K562 (cell line): ENCODE measurements at regions not wholly inside any gene's neighbourhood (a gene's known extent, or its start where the extent isn't known, plus 50 kb on each side); places are given as distances from the start of the nearest gene placed in this dataset.

Source experiments
- ATAC-seq: fragments of 200-7000 bp; cut with Tn5 transposase; 3 replicates; pipeline ENCODE4 v1.9.1; 2020; ENCODE audit warnings: moderate library complexity
- BruUV-seq: library from RNA; stranded (reverse); fragments of 400-500 nt; replicated peaks from 2 replicates; lab custom pipeline; 2021; lab: Mats Ljungman, UMichigan
- CTCF ChIA-PET: fragments of 300-600 bp; formaldehyde crosslinking; extraction: SDS; loops from one replicate; lab custom pipeline; 2021; ENCODE audit warnings: low intra/inter-chr PET ratio; lab: Yijun Ruan, JAX
- POLR2A ChIA-PET: fragments of 300-600, 350-650 bp; sonication (Branson Sonifier 250); formaldehyde crosslinking; extraction: SDS; loops from one replicate; lab custom pipeline; 2021; ENCODE audit warnings: antibody characterized with exemption, inconsistent platforms; lab: Yijun Ruan, JAX
- DNase-seq, 4 experiments: peaks; one replicate each; pipeline versions ENCODE4 v3.0.0 to v3.0.0-alpha.2; 2011 to 2018; ENCODE audit warnings: low spot score in 3 of 4, mixed read lengths in 3 of 4; ENCODE audit errors: extremely low read depth in 1 of 4
- FAIRE-seq: peaks from 2 replicates; lab custom pipeline; 2011; peaks lifted over from hg19 to GRCh38; lab: Jason Lieb, UNC
- H2AFZ ChIP-seq: 2 replicates; pipeline ENCODE4 v1.6.0; 2011; ENCODE audit warnings: low read depth, low read length, control low read depth, inconsistent platforms
- H3K27ac ChIP-seq: fragments of 200-600 bp; 3 replicates; pipeline ENCODE4 v1.8.0; 2011; ENCODE audit warnings: low read depth, mild to moderate bottlenecking, control low read depth, inconsistent platforms, low read length, moderate library complexity, mixed read lengths; ENCODE audit errors: extremely low read depth
- H3K27me3 ChIP-seq, 2 experiments: fragments of 300-600 bp in 1 of 2; 2 replicates in 1 of 2; 3 replicates in 1 of 2; pipeline versions ENCODE4 v1.6.0 to v1.8.0; 2011; ENCODE audit warnings: inconsistent platforms in 2 of 2, low read length in 2 of 2, mild to moderate bottlenecking in 1 of 2, mixed read lengths in 1 of 2, moderate library complexity in 1 of 2; ENCODE audit not compliant: control insufficient read depth in 2 of 2, insufficient read depth in 2 of 2
- H3K36me3 ChIP-seq: fragments of 300-600 bp; 3 replicates; pipeline ENCODE4 v1.8.0; 2011; ENCODE audit warnings: mild to moderate bottlenecking, low read length, inconsistent platforms; ENCODE audit not compliant: control insufficient read depth, insufficient read depth
- H3K4me1 ChIP-seq, 2 experiments: fragments of 200-600 bp in 1 of 2; replicated peaks in 1 of 2; 2 replicates in 1 of 2; 3 replicates in 1 of 2; pipeline versions ENCODE4 v1.5.1 to v1.8.0; 2011; ENCODE audit warnings: inconsistent platforms in 2 of 2, low read length in 2 of 2, mild to moderate bottlenecking in 1 of 2, mixed read lengths in 1 of 2, moderate library complexity in 1 of 2; ENCODE audit not compliant: control insufficient read depth in 2 of 2, insufficient read depth in 2 of 2
- H3K4me2 ChIP-seq: 2 replicates; pipeline ENCODE4 v1.6.1; 2011; ENCODE audit warnings: low read length, control low read depth, inconsistent platforms, mixed read lengths; ENCODE audit not compliant: insufficient read depth
- H3K4me3 ChIP-seq: fragments of 200-600 bp; sonication (generic), shearing (Covaris generic); 2 replicates; pipeline ENCODE4 v1.5.1; 2016; ENCODE audit warnings: control low read depth, inconsistent platforms
- H3K79me2 ChIP-seq: fragments of 200-600 bp; 3 replicates; pipeline ENCODE4 v1.8.0; 2011; ENCODE audit warnings: low read length, inconsistent platforms; ENCODE audit not compliant: control insufficient read depth, insufficient read depth
- H3K9ac ChIP-seq, 2 experiments: 2 replicates each; pipeline versions ENCODE4 v1.6.0 to v1.6.1; 2011; ENCODE audit warnings: low read depth in 2 of 2, low read length in 2 of 2, control low read depth in 1 of 2, inconsistent platforms in 1 of 2, mild to moderate bottlenecking in 1 of 2, mixed read lengths in 1 of 2; ENCODE audit not compliant: insufficient read depth in 1 of 2
- H3K9me1 ChIP-seq: one replicate; pipeline ENCODE4 v1.6.0; 2011; ENCODE audit warnings: inconsistent platforms, mild to moderate bottlenecking, low read length, moderate library complexity; ENCODE audit not compliant: control insufficient read depth, insufficient read depth
- H3K9me3 ChIP-seq: replicated peaks from 2 replicates; pipeline ENCODE4 v1.5.1; 2011; ENCODE audit warnings: low read depth, low read length, inconsistent platforms; ENCODE audit not compliant: control insufficient read depth, insufficient read depth
- H4K20me1 ChIP-seq: replicated peaks from 2 replicates; pipeline ENCODE4 v1.6.1; 2011; ENCODE audit warnings: low read length, inconsistent platforms, mixed read lengths; ENCODE audit not compliant: control insufficient read depth, insufficient read depth
- SOX6 ChIP-seq: fragments of 450-650 bp; IDR thresholded peaks from 2 replicates; pipeline ENCODE4 v1.6.1; 2014; ENCODE audit warnings: mild to moderate bottlenecking
- TAF7 ChIP-seq: fragments of 450-650 bp; IDR thresholded peaks from 2 replicates; pipeline ENCODE4 v1.6.1; 2016; ENCODE audit warnings: missing genetic modification characterization, missing compliant biosample characterization
- TGIF2 ChIP-seq: sonication (generic); formaldehyde crosslinking; IDR thresholded peaks from 2 replicates; pipeline ENCODE4 v1.8.1; 2022; ENCODE audit warnings: mild to moderate bottlenecking, missing genetic modification reagents, moderate library complexity
- ZNF224 ChIP-seq: sonication (generic); formaldehyde crosslinking; IDR thresholded peaks from 2 replicates; pipeline ENCODE4 v1.8.0; 2022; ENCODE audit warnings: mild to moderate bottlenecking, missing genetic modification reagents
- WGBS: fragments of 100-300 bp; shearing (Covaris generic); methylation state at CpG from one replicate; pipeline ENCODE4 v1.1.6; 2016; ENCODE audit warnings: low coverage, mixed read lengths; ENCODE audit not compliant: insufficient coverage; ENCODE audit errors: missing lambda C conversion rate; 5-methylcytosine and 5-hydroxymethylcytosine counted together
- in situ Hi-C: fragments of 300-500 bp; cut with MboI; formaldehyde crosslinking; loops from 4 replicates; pipeline ENCODE4 v1.15.0; 2018; ENCODE audit warnings: inconsistent platforms, mixed read lengths
- intact Hi-C: fragments of 100-400 bp; cut with micrococcal nuclease; formaldehyde crosslinking; loops from 2 replicates; pipeline ENCODE4 v1.14.2; 2022
- TF ChIP-seq, protein P1 (sequence below): sonication (generic); formaldehyde crosslinking; IDR thresholded peaks from 2 replicates; pipeline ENCODE4 v1.8.0; 2022; ENCODE audit warnings: mild to moderate bottlenecking, low read depth, missing genetic modification reagents
- TF ChIP-seq, protein P2 (sequence below): sonication (generic); formaldehyde crosslinking; IDR thresholded peaks from 2 replicates; pipeline ENCODE4 v1.5.0; 2020; ENCODE audit warnings: missing genetic modification reagents
- TF ChIP-seq, protein P3 (sequence below): fragments of 250-450 bp; sonication (Bioruptor Pico); IDR thresholded peaks from 2 replicates; pipeline ENCODE4 v1.4.0; 2020; ENCODE audit warnings: mild to moderate bottlenecking, moderate library complexity
- TF ChIP-seq, protein P4 (sequence below): fragments of 200-800 bp; sonication (Bioruptor generic); IDR thresholded peaks from 2 replicates; pipeline ENCODE4 v1.6.1; 2016; ENCODE audit warnings: missing genetic modification characterization, missing compliant biosample characterization
- TF ChIP-seq, protein P5 (sequence below): sonication (generic); formaldehyde crosslinking; IDR thresholded peaks from 2 replicates; pipeline ENCODE4 v1.8.0; 2022; ENCODE audit warnings: mild to moderate bottlenecking, missing genetic modification reagents

DNA sequence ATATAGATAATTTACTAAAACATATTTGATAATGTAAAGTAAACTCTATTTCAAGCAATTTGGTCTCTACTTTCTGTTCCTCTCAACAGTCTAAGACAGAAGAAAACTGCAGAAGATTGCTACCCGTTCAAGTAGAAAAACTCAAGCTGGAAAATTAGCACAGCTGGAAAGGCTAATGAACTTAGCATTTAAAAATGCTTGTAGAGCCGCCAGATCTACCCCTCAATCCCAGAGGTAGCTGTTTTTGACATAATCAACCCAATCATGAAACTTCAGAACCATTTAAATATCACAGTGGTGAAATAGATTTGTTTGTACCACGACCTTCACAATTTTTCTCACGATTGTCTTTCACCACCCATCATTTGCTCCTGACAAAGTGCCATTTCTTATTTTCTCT lies 479.5 kb downstream of the SPRY1 start:
- H4K20me1 ChIP-seq: no peaks in the 10 kb centered on the region
- H2AFZ ChIP-seq: no peak overlapping the region
- 0% methylated on average over 4 of the region's 4 CpGs for WGBS
- H3K9me3 ChIP-seq: no peaks in the 10 kb centered on the region
- in situ Hi-C loops: no loop called here
- H3K9ac ChIP-seq: no peak overlapping the region
- H3K27ac ChIP-seq: no peak overlapping the region
- BruUV-seq: no TSS peak
- FAIRE-seq: no peak
- intact Hi-C loops: no loop called here
- DNase-seq: no peak
- H3K4me1 ChIP-seq: no peaks in the 10 kb centered on the region
- ChIA-PET POLR2A (interaction anchor here (1.0 kb wide), 1 partner anchor 31 kb away, joined by 3 read pairs; no protein-coding TSS in a partner anchor), CTCF (no interaction called here)
- H3K4me2 ChIP-seq: no peak overlapping the region
- H3K4me3 ChIP-seq: no peak overlapping the region
- no peaks in the 10 kb centered on the region for H3K9me1 ChIP-seq
- no peaks in the 10 kb centered on the region for H3K79me2 ChIP-seq
- H3K27me3 ChIP-seq: no peaks in the 10 kb centered on the region
- no peak for ATAC-seq
- H3K36me3 ChIP-seq: no peaks in the 10 kb centered on the region
- TF ChIP-seq, protein P1, sequence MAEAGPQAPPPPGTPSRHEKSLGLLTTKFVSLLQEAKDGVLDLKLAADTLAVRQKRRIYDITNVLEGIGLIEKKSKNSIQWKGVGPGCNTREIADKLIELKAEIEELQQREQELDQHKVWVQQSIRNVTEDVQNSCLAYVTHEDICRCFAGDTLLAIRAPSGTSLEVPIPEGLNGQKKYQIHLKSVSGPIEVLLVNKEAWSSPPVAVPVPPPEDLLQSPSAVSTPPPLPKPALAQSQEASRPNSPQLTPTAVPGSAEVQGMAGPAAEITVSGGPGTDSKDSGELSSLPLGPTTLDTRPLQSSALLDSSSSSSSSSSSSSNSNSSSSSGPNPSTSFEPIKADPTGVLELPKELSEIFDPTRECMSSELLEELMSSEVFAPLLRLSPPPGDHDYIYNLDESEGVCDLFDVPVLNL (CRISPR knock-in tag): no peak
- TF ChIP-seq, protein P2, sequence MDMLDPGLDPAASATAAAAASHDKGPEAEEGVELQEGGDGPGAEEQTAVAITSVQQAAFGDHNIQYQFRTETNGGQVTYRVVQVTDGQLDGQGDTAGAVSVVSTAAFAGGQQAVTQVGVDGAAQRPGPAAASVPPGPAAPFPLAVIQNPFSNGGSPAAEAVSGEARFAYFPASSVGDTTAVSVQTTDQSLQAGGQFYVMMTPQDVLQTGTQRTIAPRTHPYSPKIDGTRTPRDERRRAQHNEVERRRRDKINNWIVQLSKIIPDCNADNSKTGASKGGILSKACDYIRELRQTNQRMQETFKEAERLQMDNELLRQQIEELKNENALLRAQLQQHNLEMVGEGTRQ: no peak
- TF ChIP-seq, protein P3, sequence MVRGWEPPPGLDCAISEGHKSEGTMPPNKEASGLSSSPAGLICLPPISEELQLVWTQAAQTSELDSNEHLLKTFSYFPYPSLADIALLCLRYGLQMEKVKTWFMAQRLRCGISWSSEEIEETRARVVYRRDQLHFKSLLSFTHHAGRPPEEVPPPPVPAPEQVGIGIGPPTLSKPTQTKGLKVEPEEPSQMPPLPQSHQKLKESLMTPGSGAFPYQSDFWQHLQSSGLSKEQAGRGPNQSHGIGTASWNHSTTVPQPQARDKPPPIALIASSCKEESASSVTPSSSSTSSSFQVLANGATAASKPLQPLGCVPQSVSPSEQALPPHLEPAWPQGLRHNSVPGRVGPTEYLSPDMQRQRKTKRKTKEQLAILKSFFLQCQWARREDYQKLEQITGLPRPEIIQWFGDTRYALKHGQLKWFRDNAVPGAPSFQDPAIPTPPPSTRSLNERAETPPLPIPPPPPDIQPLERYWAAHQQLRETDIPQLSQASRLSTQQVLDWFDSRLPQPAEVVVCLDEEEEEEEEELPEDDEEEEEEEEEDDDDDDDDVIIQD: no peak
- TF ChIP-seq ZNF224 (CRISPR knock-in tag) (no peak), SOX6 (no peak), TAF7 (tag) (no peak), TGIF2 (CRISPR knock-in tag) (no peak)
- TF ChIP-seq, protein P4, sequence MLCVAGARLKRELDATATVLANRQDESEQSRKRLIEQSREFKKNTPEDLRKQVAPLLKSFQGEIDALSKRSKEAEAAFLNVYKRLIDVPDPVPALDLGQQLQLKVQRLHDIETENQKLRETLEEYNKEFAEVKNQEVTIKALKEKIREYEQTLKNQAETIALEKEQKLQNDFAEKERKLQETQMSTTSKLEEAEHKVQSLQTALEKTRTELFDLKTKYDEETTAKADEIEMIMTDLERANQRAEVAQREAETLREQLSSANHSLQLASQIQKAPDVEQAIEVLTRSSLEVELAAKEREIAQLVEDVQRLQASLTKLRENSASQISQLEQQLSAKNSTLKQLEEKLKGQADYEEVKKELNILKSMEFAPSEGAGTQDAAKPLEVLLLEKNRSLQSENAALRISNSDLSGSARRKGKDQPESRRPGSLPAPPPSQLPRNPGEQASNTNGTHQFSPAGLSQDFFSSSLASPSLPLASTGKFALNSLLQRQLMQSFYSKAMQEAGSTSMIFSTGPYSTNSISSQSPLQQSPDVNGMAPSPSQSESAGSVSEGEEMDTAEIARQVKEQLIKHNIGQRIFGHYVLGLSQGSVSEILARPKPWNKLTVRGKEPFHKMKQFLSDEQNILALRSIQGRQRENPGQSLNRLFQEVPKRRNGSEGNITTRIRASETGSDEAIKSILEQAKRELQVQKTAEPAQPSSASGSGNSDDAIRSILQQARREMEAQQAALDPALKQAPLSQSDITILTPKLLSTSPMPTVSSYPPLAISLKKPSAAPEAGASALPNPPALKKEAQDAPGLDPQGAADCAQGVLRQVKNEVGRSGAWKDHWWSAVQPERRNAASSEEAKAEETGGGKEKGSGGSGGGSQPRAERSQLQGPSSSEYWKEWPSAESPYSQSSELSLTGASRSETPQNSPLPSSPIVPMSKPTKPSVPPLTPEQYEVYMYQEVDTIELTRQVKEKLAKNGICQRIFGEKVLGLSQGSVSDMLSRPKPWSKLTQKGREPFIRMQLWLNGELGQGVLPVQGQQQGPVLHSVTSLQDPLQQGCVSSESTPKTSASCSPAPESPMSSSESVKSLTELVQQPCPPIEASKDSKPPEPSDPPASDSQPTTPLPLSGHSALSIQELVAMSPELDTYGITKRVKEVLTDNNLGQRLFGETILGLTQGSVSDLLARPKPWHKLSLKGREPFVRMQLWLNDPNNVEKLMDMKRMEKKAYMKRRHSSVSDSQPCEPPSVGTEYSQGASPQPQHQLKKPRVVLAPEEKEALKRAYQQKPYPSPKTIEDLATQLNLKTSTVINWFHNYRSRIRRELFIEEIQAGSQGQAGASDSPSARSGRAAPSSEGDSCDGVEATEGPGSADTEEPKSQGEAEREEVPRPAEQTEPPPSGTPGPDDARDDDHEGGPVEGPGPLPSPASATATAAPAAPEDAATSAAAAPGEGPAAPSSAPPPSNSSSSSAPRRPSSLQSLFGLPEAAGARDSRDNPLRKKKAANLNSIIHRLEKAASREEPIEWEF: no peak
- TF ChIP-seq, protein P5, sequence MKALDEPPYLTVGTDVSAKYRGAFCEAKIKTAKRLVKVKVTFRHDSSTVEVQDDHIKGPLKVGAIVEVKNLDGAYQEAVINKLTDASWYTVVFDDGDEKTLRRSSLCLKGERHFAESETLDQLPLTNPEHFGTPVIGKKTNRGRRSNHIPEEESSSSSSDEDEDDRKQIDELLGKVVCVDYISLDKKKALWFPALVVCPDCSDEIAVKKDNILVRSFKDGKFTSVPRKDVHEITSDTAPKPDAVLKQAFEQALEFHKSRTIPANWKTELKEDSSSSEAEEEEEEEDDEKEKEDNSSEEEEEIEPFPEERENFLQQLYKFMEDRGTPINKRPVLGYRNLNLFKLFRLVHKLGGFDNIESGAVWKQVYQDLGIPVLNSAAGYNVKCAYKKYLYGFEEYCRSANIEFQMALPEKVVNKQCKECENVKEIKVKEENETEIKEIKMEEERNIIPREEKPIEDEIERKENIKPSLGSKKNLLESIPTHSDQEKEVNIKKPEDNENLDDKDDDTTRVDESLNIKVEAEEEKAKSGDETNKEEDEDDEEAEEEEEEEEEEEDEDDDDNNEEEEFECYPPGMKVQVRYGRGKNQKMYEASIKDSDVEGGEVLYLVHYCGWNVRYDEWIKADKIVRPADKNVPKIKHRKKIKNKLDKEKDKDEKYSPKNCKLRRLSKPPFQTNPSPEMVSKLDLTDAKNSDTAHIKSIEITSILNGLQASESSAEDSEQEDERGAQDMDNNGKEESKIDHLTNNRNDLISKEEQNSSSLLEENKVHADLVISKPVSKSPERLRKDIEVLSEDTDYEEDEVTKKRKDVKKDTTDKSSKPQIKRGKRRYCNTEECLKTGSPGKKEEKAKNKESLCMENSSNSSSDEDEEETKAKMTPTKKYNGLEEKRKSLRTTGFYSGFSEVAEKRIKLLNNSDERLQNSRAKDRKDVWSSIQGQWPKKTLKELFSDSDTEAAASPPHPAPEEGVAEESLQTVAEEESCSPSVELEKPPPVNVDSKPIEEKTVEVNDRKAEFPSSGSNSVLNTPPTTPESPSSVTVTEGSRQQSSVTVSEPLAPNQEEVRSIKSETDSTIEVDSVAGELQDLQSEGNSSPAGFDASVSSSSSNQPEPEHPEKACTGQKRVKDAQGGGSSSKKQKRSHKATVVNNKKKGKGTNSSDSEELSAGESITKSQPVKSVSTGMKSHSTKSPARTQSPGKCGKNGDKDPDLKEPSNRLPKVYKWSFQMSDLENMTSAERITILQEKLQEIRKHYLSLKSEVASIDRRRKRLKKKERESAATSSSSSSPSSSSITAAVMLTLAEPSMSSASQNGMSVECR (CRISPR knock-in tag): no peak
